Motor neuron (in vitro differentiated cells): ENCODE measurements at regions not wholly inside any gene's neighbourhood (a gene's known extent, or its start where the extent isn't known, plus 50 kb on each side); places are given as distances from the start of the nearest gene placed in this dataset.
"Not testable (repeated sequence)": the region's sequence is repeated elsewhere in the genome, so short reads cannot be mapped to it uniquely, and the experiment has no call there.

Experiments
- ATAC-seq, 8 experiments: fragments of 200-7000 bp; cut with Tn5 transposase; replicated peaks in 6 of 8; 2 replicates each; pipeline ENCODE4 v1.8.0; 2021; ENCODE audit warnings: mild to moderate bottlenecking in 8 of 8, moderate library complexity in 8 of 8
- H3K27ac ChIP-seq, 2 donors: fragments of 250-450 bp; sonication (Bioruptor Pico); 2 replicates each; pipeline ENCODE4 v1.9.0; 2021; ENCODE audit warnings: antibody characterized with exemption in 2 of 2, mild to moderate bottlenecking in 2 of 2, moderate library complexity in 1 of 2
- H3K4me1 ChIP-seq, 2 donors: fragments of 250-450 bp; sonication (Bioruptor Pico); replicated peaks in 1 of 2; 2 replicates each; pipeline ENCODE4 v1.6.1; 2021; ENCODE audit warnings: antibody characterized with exemption in 2 of 2, mild to moderate bottlenecking in 2 of 2, moderate library complexity in 1 of 2
- H3K4me3 ChIP-seq, 5 donors: fragments of 250-450 bp; sonication (Bioruptor Pico); 2 replicates each; pipeline ENCODE4 v1.9.0; 2021; ENCODE audit warnings: antibody characterized with exemption in 5 of 5, mild to moderate bottlenecking in 5 of 5, moderate library complexity in 4 of 5
- WGBS, 10 experiments: fragments of 450-650 bp; shearing (Covaris generic); methylation state at CpG; one replicate each; pipeline ENCODE4 v1.0.0; 2022; 5-methylcytosine and 5-hydroxymethylcytosine counted together
- in situ Hi-C, 9 experiments: fragments of 400-800 bp; cut with MboI; loops; one replicate each; pipeline ENCODE4 v1.15.0; 2021; ENCODE audit warnings: low sequenced_read_pairs in 9 of 9, low pct_unique_long_range_greater_than_20kb in 2 of 9; ENCODE audit not compliant: unreplicated experiment in 9 of 9

DNA sequence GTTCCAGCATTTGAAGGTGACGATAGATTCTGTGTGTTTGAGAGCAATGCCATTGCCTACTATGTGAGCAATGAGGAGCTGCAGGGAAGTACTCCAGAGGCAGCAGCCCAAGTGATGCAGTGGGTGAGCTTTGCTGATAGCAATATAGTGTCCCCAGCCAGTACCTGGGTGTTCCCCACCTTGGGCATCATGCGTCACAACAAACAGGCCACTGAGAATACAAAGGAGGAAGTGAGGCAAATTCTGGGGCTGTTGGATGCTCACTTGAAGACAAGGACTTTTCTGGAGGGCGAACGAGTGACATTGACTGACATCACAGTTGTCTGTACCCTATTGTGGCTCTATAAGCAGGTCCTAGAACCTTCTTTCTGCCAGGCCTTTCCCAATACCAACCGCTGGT, 142.0 kb downstream of the PLS3 start:
- ATAC-seq = no peak
- no peak overlapping the region for H3K27ac ChIP-seq
- 83 to 100% (median 94%) methylated on average over 1 of the region's 5 CpGs; no CpG with 5 or more reads in 6 of the 10 experiments for WGBS, 10 experiments
- H3K4me3 ChIP-seq = no peak overlapping the region
- no peaks in the 10 kb centered on the region for H3K4me1 ChIP-seq
- in situ Hi-C loops = no loop called here

DNA sequence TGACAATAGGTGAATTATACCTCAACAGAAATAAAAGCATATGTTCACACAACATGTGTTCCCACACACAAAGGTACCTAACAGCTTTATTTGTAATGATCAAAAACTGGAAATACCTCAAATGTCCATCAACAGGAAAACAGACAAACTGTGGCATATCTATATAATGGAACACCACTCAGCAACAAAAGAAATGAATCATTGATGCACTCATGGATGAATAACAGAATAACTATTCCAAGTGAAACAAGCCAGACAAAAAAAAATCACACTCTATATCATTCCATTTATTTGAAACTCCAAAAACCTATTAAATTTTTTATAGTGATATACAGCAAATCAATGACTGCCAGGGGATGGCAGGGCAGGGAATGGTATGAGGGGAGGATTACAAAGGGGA, 148.1 kb downstream of the PLS3 start:
- Histone ChIP-seq H3K27ac (no peak overlapping the region), H3K4me1 (no peaks in the 10 kb centered on the region), H3K4me3 (no peak overlapping the region)
- in situ Hi-C loops = no loop called here
- ATAC-seq = no peak

DNA sequence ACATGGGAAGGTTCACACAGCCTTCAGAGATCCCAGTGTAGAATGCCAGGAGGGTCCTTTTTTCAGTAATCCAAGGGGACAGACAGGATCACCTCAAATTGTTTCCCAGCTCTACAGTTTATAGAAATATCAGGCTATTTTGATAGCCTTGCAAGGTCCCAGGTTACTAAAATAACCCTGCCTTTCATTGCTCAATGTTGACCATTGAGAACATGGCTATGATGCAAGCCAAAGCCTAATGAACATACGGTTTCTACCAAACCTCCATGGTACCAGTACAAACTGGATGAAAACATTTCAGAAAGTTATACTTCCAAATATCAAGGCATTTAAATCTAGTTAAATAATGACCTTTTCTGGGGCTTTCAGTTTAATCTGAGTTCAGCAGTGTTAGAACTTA, 151.5 kb downstream of the PLS3 start:
- no peak overlapping the region for H3K27ac ChIP-seq
- WGBS, 10 experiments = 57 to 75% methylated on average over 1 of the region's 1 CpG; no CpG with 5 or more reads in 8 of the 10 experiments
- H3K4me3 ChIP-seq = no peak overlapping the region
- H3K4me1 ChIP-seq = no peaks in the 10 kb centered on the region
- in situ Hi-C loops = no loop called here
- no peak for ATAC-seq

GRCh38 chrX:115713460-115713859, 152.5 kb downstream of the PLS3 start:
- WGBS, 10 experiments = 80% methylated on average over 1 of the region's 1 CpG; no CpG with 5 or more reads in 9 of the 10 experiments
- ATAC-seq = peak in 3 of 8 experiments; percentile 17 to 95 (median 88)
- no peak overlapping the region for H3K27ac ChIP-seq
- in situ Hi-C loops = no loop called here
- no peaks in the 10 kb centered on the region for H3K4me1 ChIP-seq
- no peak overlapping the region for H3K4me3 ChIP-seq

- H3K4me3 ChIP-seq = no peak overlapping the region
- H3K27ac ChIP-seq = no peak overlapping the region
- in situ Hi-C loops = no loop called here
- 100% methylated on average over 1 to 5 of the region's 23 CpGs; no CpG with 5 or more reads in 7 of the 10 experiments for WGBS, 10 experiments
- H3K4me1 ChIP-seq = no peaks in the 10 kb centered on the region
- no peak for ATAC-seq
These were observed 158.2 kb downstream of the PLS3 start for GRCh38 chrX:115719171-115719570.

DNA sequence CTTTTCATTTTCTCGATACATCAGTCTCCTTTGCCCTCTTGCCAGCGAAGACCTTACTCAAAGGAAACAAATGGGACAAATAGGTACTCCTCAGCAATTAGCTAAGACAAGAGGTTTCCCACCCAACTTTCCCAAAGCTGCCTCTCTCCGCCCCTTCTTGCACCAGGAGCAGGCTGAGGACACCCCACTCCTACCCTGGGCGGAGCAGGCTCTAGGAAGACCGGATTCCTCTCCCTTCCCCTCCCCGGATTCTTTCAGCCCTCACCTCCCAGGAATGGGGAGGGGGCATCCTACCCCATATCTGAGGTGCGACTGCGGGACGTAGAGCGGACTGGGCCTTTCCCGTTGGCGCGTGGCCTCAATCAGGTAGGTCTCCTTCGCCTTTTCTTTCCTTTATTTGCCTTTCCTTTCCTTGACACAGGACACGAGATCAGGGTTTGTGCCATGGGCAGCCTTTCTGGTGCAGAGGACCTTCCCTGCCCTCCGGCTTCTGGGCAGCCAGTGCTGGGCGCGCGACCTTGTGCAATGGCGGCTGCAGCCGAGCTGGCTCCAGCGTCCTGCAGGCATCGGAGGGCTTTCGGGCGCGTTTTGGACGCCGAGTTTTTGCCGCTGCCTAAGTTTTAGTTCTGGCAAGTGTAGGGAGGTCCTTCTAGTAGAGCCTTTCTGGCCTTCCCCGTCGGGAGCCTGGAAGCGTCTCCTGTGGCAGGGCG, 161.9 kb downstream of the PLS3 start:
- ATAC-seq, H3K27ac ChIP-seq, in situ Hi-C loops, H3K4me3 ChIP-seq, H3K4me1 ChIP-seq: not testable (repeated sequence)
- no CpG with 5 or more reads among the region's 33 CpGs for WGBS, 10 experiments

- in situ Hi-C loops, H3K27ac ChIP-seq, H3K4me1 ChIP-seq, ATAC-seq, H3K4me3 ChIP-seq: not testable (repeated sequence)
- WGBS, 10 experiments = no CpG with 5 or more reads among the region's 26 CpGs
These were observed 164.4 kb downstream of the PLS3 start for GRCh38 chrX:115725370-115725769.

DNA sequence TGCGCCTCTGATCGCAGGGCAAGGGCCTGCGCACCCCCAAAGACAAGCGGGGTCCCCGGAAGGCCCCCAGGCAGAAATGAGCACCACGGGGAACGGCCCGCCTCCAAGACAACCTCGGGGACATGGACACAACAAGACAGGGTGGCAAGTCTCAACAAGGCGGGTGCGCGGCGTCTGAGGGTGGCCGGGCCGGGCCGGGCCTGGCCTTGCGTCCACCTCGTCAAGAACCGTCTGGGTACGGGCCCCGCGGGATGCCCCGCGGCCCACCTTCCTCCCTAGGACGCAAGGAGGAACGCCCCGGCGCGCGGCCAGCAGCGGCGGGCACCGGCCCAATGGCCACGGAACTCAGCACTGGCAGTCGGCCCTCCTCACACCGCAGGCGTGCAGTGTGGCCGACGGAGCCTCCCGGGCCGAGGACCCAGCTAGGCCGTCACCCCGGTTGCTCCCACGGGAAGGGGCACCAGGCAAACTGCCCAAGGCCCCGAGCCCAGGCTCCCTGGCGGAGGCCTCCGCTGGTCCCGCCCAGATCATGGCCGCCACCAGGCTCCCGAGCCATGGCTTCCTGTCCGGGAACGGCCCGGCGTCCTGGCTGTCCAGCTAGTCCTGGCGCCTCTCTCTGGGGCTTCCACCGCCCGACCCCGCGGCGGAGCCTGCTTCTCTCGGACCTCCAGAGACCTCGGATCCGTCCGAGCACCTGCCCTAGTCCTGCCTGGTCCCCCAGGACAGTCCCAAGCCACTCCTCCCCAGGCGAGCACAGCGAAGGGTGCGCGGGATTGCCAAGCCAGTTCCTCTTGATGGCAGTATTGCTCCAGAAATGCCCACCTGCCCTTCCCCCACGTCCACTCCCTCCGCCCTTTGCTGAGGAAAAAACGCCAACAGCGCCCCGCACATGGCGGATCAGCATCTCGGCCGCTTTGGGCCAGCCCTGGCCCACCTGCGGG, 167.1 kb downstream of the PLS3 start:
- H3K4me1 ChIP-seq, in situ Hi-C loops, H3K4me3 ChIP-seq: not testable (repeated sequence)
- peak in 1 of 8 experiments; percentile 86 for ATAC-seq
- peak overlapping the region in 1 of 2 donors; percentile 69 for H3K27ac ChIP-seq
- no CpG with 5 or more reads among the region's 77 CpGs for WGBS, 10 experiments

DNA sequence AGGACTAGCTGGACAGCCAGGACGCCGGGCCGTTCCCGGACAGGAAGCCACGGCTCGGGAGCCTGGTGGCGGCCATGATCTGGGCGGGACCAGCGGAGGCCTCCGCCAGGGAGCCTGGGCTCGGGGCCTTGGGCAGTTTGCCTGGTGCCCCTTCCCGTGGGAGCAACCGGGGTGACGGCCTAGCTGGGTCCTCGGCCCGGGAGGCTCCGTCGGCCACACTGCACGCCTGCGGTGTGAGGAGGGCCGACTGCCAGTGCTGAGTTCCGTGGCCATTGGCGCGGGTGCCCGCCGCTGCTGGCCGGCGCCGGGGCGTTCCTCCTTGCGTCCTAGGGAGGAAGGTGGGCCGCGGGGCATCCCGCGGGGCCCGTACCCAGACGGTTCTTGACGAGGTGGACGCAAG, 171.6 kb downstream of the PLS3 start:
- H3K4me1 ChIP-seq, H3K4me3 ChIP-seq, ATAC-seq, in situ Hi-C loops, H3K27ac ChIP-seq: not testable (repeated sequence)
- WGBS, 10 experiments = no CpG with 5 or more reads among the region's 39 CpGs

- WGBS, 10 experiments = no CpG with 5 or more reads among the region's 26 CpGs
- in situ Hi-C loops, H3K27ac ChIP-seq, H3K4me1 ChIP-seq, ATAC-seq, H3K4me3 ChIP-seq: not testable (repeated sequence)
These were observed 174.3 kb downstream of the PLS3 start for GRCh38 chrX:115735269-115735668.
